HepG2 (cell line): ENCODE measurements at regions not wholly inside any gene's neighbourhood (a gene's known extent, or its start where the extent isn't known, plus 50 kb on each side); places are given as distances from the start of the nearest gene placed in this dataset.

Experiments
- ATAC-seq: fragments of 200-7000 bp; cut with Tn5 transposase; 3 replicates; pipeline ENCODE4 v1.9.1; 2020; ENCODE audit warnings: mild to moderate bottlenecking, moderate library complexity
- BruUV-seq: library from RNA; stranded (reverse); fragments of 400-500 nt; replicated peaks from 2 replicates; lab custom pipeline; 2021; lab: Mats Ljungman, UMichigan
- CTCF ChIA-PET: fragments of 300-600 bp; formaldehyde crosslinking; extraction: SDS; loops from one replicate; lab custom pipeline; 2021; ENCODE audit warnings: low total read pairs, inconsistent platforms, low intra/inter-chr PET ratio; lab: Yijun Ruan, JAX
- POLR2A ChIA-PET: fragments of 350-600 bp; sonication (Branson Sonifier 250); formaldehyde crosslinking; loops from one replicate; lab custom pipeline; 2020; ENCODE audit warnings: antibody characterized with exemption, inconsistent platforms; lab: Yijun Ruan, JAX
- DNase-seq: peaks from one replicate; pipeline ENCODE4 v3.0.0-alpha.2; 2015; ENCODE audit warnings: low spot score
- FAIRE-seq: peaks from 3 replicates; lab custom pipeline; 2011; peaks lifted over from hg19 to GRCh38; lab: Jason Lieb, UNC
- H2AFZ ChIP-seq: one replicate; pipeline ENCODE4 v1.6.1; 2011; ENCODE audit warnings: low read length, inconsistent platforms
- H3K27ac ChIP-seq: fragments of 300-600 bp; 3 replicates; pipeline ENCODE4 v1.8.0; 2011; ENCODE audit warnings: mixed run types, mild to moderate bottlenecking, mixed read lengths, low read length, inconsistent platforms; ENCODE audit not compliant: insufficient read depth; ENCODE audit errors: extremely low read length
- H3K27me3 ChIP-seq, 2 experiments: fragments of 200-600 bp in 1 of 2; 2 replicates in 1 of 2; 3 replicates in 1 of 2; pipeline versions ENCODE4 v1.6.0 to v1.8.0; 2011; ENCODE audit warnings: low read length in 2 of 2, mild to moderate bottlenecking in 2 of 2, moderate library complexity in 2 of 2, inconsistent platforms in 1 of 2; ENCODE audit not compliant: insufficient read depth in 2 of 2, control insufficient read depth in 1 of 2
- H3K36me3 ChIP-seq, 2 experiments: fragments of 200-600 bp in 1 of 2; replicated peaks in 1 of 2; 2 replicates in 1 of 2; 3 replicates in 1 of 2; pipeline versions ENCODE4 v1.5.1 to v1.8.0; 2011; ENCODE audit warnings: low read length in 2 of 2, inconsistent platforms in 1 of 2; ENCODE audit not compliant: insufficient read depth in 2 of 2, control insufficient read depth in 1 of 2
- H3K4me1 ChIP-seq: 2 replicates; pipeline ENCODE4 v1.5.1; 2012; ENCODE audit warnings: low read length, inconsistent platforms; ENCODE audit not compliant: insufficient read depth
- H3K4me2 ChIP-seq: 2 replicates; pipeline ENCODE4 v1.6.0; 2011; ENCODE audit warnings: low read depth, low read length, inconsistent platforms
- H3K4me3 ChIP-seq, 3 experiments: fragments of 200-600 bp in 1 of 3; sonication (generic), shearing (Covaris generic) in 1 of 3; replicated peaks in 1 of 3; 2 replicates each; pipeline ENCODE4 v1.5.1; 2011 to 2016; ENCODE audit warnings: low read length in 3 of 3, inconsistent platforms in 2 of 3, low read depth in 2 of 3, mild to moderate bottlenecking in 2 of 3, control low read depth in 1 of 3, mixed read lengths in 1 of 3; ENCODE audit not compliant: insufficient read depth in 1 of 3
- H3K79me2 ChIP-seq: one replicate; pipeline ENCODE4 v1.6.1; 2011; ENCODE audit warnings: low read length, inconsistent platforms; ENCODE audit not compliant: insufficient read depth
- H3K9ac ChIP-seq: 2 replicates; pipeline ENCODE4 v1.6.0; 2011; ENCODE audit warnings: mild to moderate bottlenecking, low read depth, low read length, inconsistent platforms; ENCODE audit not compliant: insufficient read depth
- H3K9me3 ChIP-seq: 2 replicates; pipeline ENCODE4 v1.5.1; 2012; ENCODE audit warnings: mild to moderate bottlenecking, low read length
- H4K20me1 ChIP-seq: 2 replicates; pipeline ENCODE4 v1.6.0; 2011; ENCODE audit warnings: inconsistent platforms, mild to moderate bottlenecking, low read length, moderate library complexity; ENCODE audit not compliant: insufficient read depth
- BHLHE40 ChIP-seq: IDR thresholded peaks from 2 replicates; pipeline ENCODE4 v1.6.1; 2011; ENCODE audit warnings: low read length, improper control_type of control experiment
- FOXK1 ChIP-seq: sonication (generic); formaldehyde crosslinking; IDR thresholded peaks from 2 replicates; pipeline ENCODE4 v1.4.0; 2020; ENCODE audit warnings: low read depth, missing genetic modification reagents, borderline replicate concordance
- FOXP1 ChIP-seq, 2 experiments: fragments of 450-650 bp in 1 of 2; IDR thresholded peaks; 2 replicates each; pipeline ENCODE4 v1.6.1; 2017 to 2018; ENCODE audit warnings: antibody characterized with exemption in 1 of 2
- GABPB1 ChIP-seq: IDR thresholded peaks from 2 replicates; pipeline ENCODE4 v1.6.1; 2016; ENCODE audit warnings: mild to moderate bottlenecking, missing genetic modification reagents, moderate library complexity, missing compliant biosample characterization
- HOXA9 ChIP-seq: sonication (generic); formaldehyde crosslinking; IDR thresholded peaks from 2 replicates; pipeline ENCODE4 v1.8.1; 2022; ENCODE audit warnings: missing genetic modification reagents, mild to moderate bottlenecking, moderate library complexity, borderline replicate concordance
- MAFF ChIP-seq: IDR thresholded peaks from 2 replicates; pipeline ENCODE4 v1.6.1; 2011; ENCODE audit warnings: low read depth, low read length, improper control_type of control experiment
- MAFK ChIP-seq, 2 experiments: IDR thresholded peaks in 1 of 2; conservative IDR thresholded peaks in 1 of 2; 2 replicates each; pipeline ENCODE4 v1.6.1; 2011; ENCODE audit warnings: improper control_type of control experiment in 2 of 2, low read length in 2 of 2
- MEF2D ChIP-seq: sonication (generic); formaldehyde crosslinking; IDR thresholded peaks from 2 replicates; pipeline ENCODE4 v1.5.1; 2020; ENCODE audit warnings: mild to moderate bottlenecking, missing genetic modification reagents
- MTA3 ChIP-seq: sonication (generic); formaldehyde crosslinking; IDR thresholded peaks from 2 replicates; pipeline ENCODE4 v1.4.0; 2020; ENCODE audit warnings: missing genetic modification reagents
- NCOA2 ChIP-seq: sonication (generic); formaldehyde crosslinking; IDR thresholded peaks from 2 replicates; pipeline ENCODE4 v1.8.0; 2022; ENCODE audit warnings: inconsistent platforms
- PITX1 ChIP-seq: sonication (generic); formaldehyde crosslinking; IDR thresholded peaks from 2 replicates; pipeline ENCODE4 v1.5.1; 2020; ENCODE audit warnings: mild to moderate bottlenecking, missing genetic modification reagents
- POLR2A ChIP-seq, 2 experiments: IDR thresholded peaks; 2 replicates each; pipeline ENCODE4 v1.6.1; 2011; ENCODE audit warnings: low read depth in 2 of 2, low read length in 2 of 2, mild to moderate bottlenecking in 1 of 2, moderate library complexity in 1 of 2; ENCODE audit not compliant: insufficient read depth in 1 of 2
- RAD51 ChIP-seq: fragments of 450-650 bp; IDR thresholded peaks from 2 replicates; pipeline ENCODE4 v1.6.1; 2016; ENCODE audit warnings: borderline replicate concordance
- SP2 ChIP-seq: sonication (generic); formaldehyde crosslinking; IDR thresholded peaks from 2 replicates; pipeline ENCODE4 v1.5.1; 2020; ENCODE audit warnings: mild to moderate bottlenecking, missing genetic modification reagents
- SYNCRIP ChIP-seq: fragments of 200-400 bp; formaldehyde crosslinking; IDR thresholded peaks from 2 replicates; pipeline ENCODE4 v1.6.1; 2018; ENCODE audit warnings: mild to moderate bottlenecking, low read depth, low read length; ENCODE audit not compliant: insufficient read depth
- TBL1XR1 ChIP-seq: fragments of 150-350 bp; IDR thresholded peaks from 2 replicates; pipeline ENCODE4 v1.6.1; 2014; ENCODE audit warnings: borderline replicate concordance, low read length; ENCODE audit not compliant: partially characterized antibody
- YEATS4 ChIP-seq: sonication (generic); formaldehyde crosslinking; IDR thresholded peaks from 2 replicates; pipeline ENCODE4 v1.4.0; 2020; ENCODE audit warnings: missing genetic modification reagents, borderline replicate concordance
- ZFP36L1 ChIP-seq: sonication (generic); formaldehyde crosslinking; IDR thresholded peaks from 2 replicates; pipeline ENCODE4 v1.8.0; 2022; ENCODE audit warnings: mild to moderate bottlenecking, missing genetic modification reagents, moderate library complexity
- ZNF264 ChIP-seq: sonication (generic); formaldehyde crosslinking; IDR thresholded peaks from 2 replicates; pipeline ENCODE4 v1.4.0; 2020; ENCODE audit warnings: missing genetic modification reagents
- ZNF614 ChIP-seq: IDR thresholded peaks from 2 replicates; pipeline ENCODE4 v1.6.1; 2018; ENCODE audit warnings: missing biosample characterization, missing genetic modification reagents, inconsistent platforms, borderline replicate concordance
- ZNF749 ChIP-seq: sonication (generic); formaldehyde crosslinking; IDR thresholded peaks from 2 replicates; pipeline ENCODE4 v1.8.0; 2022; ENCODE audit warnings: mild to moderate bottlenecking, missing genetic modification reagents, moderate library complexity, borderline replicate concordance
- ZNF75D ChIP-seq: sonication (generic); formaldehyde crosslinking; IDR thresholded peaks from 2 replicates; pipeline ENCODE4 v1.8.1; 2023; ENCODE audit warnings: missing genetic modification reagents, mild to moderate bottlenecking, borderline replicate concordance
- WGBS: methylation state at CpG from one replicate; pipeline ENCODE4 v1.1.6; 2017; ENCODE audit warnings: low lambda C conversion rate; 5-methylcytosine and 5-hydroxymethylcytosine counted together
- in situ Hi-C: cut with HindIII; loops from 2 replicates; pipeline ENCODE4 v1.10.0; 2017; ENCODE audit warnings: low pct_unique_long_range_greater_than_20kb; ENCODE audit not compliant: extremely low pct_ligation_motif_present
- intact Hi-C: fragments of 100-400 bp; cut with micrococcal nuclease; formaldehyde crosslinking; loops from one replicate; pipeline ENCODE4 v1.10.0; 2022; ENCODE audit not compliant: unreplicated experiment
- TF ChIP-seq, protein P1 (sequence below): sonication (generic); formaldehyde crosslinking; IDR thresholded peaks from 2 replicates; pipeline ENCODE4 v1.5.1; 2020; ENCODE audit warnings: missing genetic modification reagents, mild to moderate bottlenecking, borderline replicate concordance
- TF ChIP-seq, protein P2 (sequence below): sonication (generic); formaldehyde crosslinking; IDR thresholded peaks from 2 replicates; pipeline ENCODE4 v1.5.0; 2020; ENCODE audit warnings: missing genetic modification reagents

- TF ChIP-seq, protein P1, sequence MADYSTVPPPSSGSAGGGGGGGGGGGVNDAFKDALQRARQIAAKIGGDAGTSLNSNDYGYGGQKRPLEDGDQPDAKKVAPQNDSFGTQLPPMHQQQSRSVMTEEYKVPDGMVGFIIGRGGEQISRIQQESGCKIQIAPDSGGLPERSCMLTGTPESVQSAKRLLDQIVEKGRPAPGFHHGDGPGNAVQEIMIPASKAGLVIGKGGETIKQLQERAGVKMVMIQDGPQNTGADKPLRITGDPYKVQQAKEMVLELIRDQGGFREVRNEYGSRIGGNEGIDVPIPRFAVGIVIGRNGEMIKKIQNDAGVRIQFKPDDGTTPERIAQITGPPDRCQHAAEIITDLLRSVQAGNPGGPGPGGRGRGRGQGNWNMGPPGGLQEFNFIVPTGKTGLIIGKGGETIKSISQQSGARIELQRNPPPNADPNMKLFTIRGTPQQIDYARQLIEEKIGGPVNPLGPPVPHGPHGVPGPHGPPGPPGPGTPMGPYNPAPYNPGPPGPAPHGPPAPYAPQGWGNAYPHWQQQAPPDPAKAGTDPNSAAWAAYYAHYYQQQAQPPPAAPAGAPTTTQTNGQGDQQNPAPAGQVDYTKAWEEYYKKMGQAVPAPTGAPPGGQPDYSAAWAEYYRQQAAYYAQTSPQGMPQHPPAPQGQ (CRISPR knock-in tag), result no peak
- TF ChIP-seq ZFP36L1 (no peak), SYNCRIP (no peak), BHLHE40 (no peak), YEATS4 (no peak)
- TF ChIP-seq, protein P2, sequence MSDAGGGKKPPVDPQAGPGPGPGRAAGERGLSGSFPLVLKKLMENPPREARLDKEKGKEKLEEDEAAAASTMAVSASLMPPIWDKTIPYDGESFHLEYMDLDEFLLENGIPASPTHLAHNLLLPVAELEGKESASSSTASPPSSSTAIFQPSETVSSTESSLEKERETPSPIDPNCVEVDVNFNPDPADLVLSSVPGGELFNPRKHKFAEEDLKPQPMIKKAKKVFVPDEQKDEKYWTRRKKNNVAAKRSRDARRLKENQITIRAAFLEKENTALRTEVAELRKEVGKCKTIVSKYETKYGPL (CRISPR knock-in tag), result no peak
Observed at GRCh38 chr7:131115340-131115739, 212.3 kb upstream of the MKLN1 start (continued).

GRCh38 chr7:131117439-131117838 lies 210.2 kb upstream of the MKLN1 start:
- Histone ChIP-seq H3K9me3 (peaks cover 13% of the 10 kb centered on the region), H3K4me2 (no peak overlapping the region), H3K4me1 (no peaks in the 10 kb centered on the region), H3K4me3 (no peak overlapping the region), H3K27ac (no peak overlapping the region), H4K20me1 (no peaks in the 10 kb centered on the region), H3K36me3 (no peaks in the 10 kb centered on the region), H3K9ac (no peak overlapping the region), H3K27me3 (no peaks in the 10 kb centered on the region), H3K79me2 (no peaks in the 10 kb centered on the region), H2AFZ (no peak overlapping the region)
- DNase-seq (no peak), FAIRE-seq (no peak), ATAC-seq (no peak)
- ChIA-PET CTCF (no interaction called here), POLR2A (no interaction called here)
- TF ChIP-seq NCOA2 (CRISPR knock-in tag), result no peak
- TF ChIP-seq ZNF749, result no peak
- TF ChIP-seq RAD51, result no peak
- TF ChIP-seq HOXA9 (CRISPR knock-in tag), result no peak
- no peak for TF ChIP-seq ZNF614 (CRISPR knock-in tag)
- TF ChIP-seq GABPB1 (CRISPR knock-in tag), result no peak
- 0 out of 2 replicates have a peak, but pooled peaks have one; percentile 6 for TF ChIP-seq MAFF
- no peak for TF ChIP-seq FOXK1 (CRISPR knock-in tag)
- peak; percentile 70 for TF ChIP-seq FOXP1 (IDR thresholded peaks at IDR 0.05)
- no peak for TF ChIP-seq FOXP1 (CRISPR knock-in tag; IDR thresholded peaks at IDR 0.05)
- no peak for TF ChIP-seq PITX1
- TF ChIP-seq TBL1XR1, result no peak
- TF ChIP-seq MTA3 (CRISPR knock-in tag), result no peak
- no peak for TF ChIP-seq SP2
- no peak for TF ChIP-seq MEF2D (CRISPR knock-in tag)
- no peak for TF ChIP-seq ZNF75D (CRISPR knock-in tag)
- TF ChIP-seq POLR2A (IDR thresholded peaks at IDR 0.05; ENCODE audit: insufficient read depth in 1 of 2, low read depth in 2 of 2, low read length in 2 of 2), result no peak
- TF ChIP-seq MAFK (conservative IDR thresholded peaks at IDR 0.05 in 1 of 2, IDR thresholded peaks at IDR 0.05 in 1 of 2; ENCODE audit: low read length in 2 of 2), result peak in 1 of 2 experiments; percentile 41; a peak in 1 of 4 replicates
- no peak for TF ChIP-seq ZNF264 (CRISPR knock-in tag)
- intact Hi-C loops (no loop called here), in situ Hi-C loops (no loop called here)
- BruUV-seq, result no TSS peak
- WGBS, result 48% methylated on average over 1 of the region's 1 CpG
